MM.1S (cell line): ENCODE measurements at regions not wholly inside any gene's neighbourhood (a gene's known extent, or its start where the extent isn't known, plus 50 kb on each side); places are given as distances from the start of the nearest gene placed in this dataset.

Experiments used
- CTCF ChIP-seq: fragments of 300-600 bp; sonication (generic); IDR thresholded peaks from 2 replicates; pipeline ENCODE4 v1.5.1; 2016; ENCODE audit warnings: antibody characterized with exemption, low read length, mixed read lengths
- EZH2 ChIP-seq: fragments of 300-600 bp; sonication (generic); optimal IDR thresholded peaks from 2 replicates; pipeline ENCODE3; 2017; ENCODE audit warnings: low read depth, mild to moderate bottlenecking, antibody characterized with exemption, low read length, mixed read lengths

GRCh38 chr3:22846566-22846965 is 356.6 kb upstream of the UBE2E2 start:
- TF ChIP-seq CTCF, result no peak
- TF ChIP-seq EZH2, result no peak
